NOMO-1 treated with DMSO at 0.1 percent for 48 hours (cell line): ENCODE measurements at regions not wholly inside any gene's neighbourhood (a gene's known extent, or its start where the extent isn't known, plus 50 kb on each side); places are given as distances from the start of the nearest gene placed in this dataset.
"Not testable (repeated sequence)": the region's sequence is repeated elsewhere in the genome, so short reads cannot be mapped to it uniquely, and the experiment has no call there.

ENCODE experiments used
- DNase-seq: peaks from one replicate; lab custom pipeline; 2025; ENCODE audit not compliant: unreplicated experiment; lab: John Stamatoyannopoulos, UW

GRCh38 chr2:142585785-142586184, 291.7 kb upstream of the KYNU start:
- DNase-seq, result no peak

GRCh38 chr2:142582317-142582716, 295.1 kb upstream of the KYNU start:
- no peak for DNase-seq

GRCh38 chr2:142581491-142581890, 296.0 kb upstream of the KYNU start:
- no peak for DNase-seq

- no peak for DNase-seq
Observed at GRCh38 chr2:142580691-142581090, 296.8 kb upstream of the KYNU start.

GRCh38 chr2:142575561-142575960, 301.9 kb upstream of the KYNU start:
- DNase-seq, result no peak

- DNase-seq, result no peak
Observed at GRCh38 chr2:142574388-142574787, 303.1 kb upstream of the KYNU start.

- DNase-seq, result no peak
Observed at GRCh38 chr2:142572346-142573132, 304.9 kb upstream of the KYNU start.

- DNase-seq, result no peak
Observed at GRCh38 chr2:142571934-142572333, 305.5 kb upstream of the KYNU start.

- no peak for DNase-seq
Observed at GRCh38 chr2:142562900-142563299, 314.6 kb upstream of the KYNU start.

- no peak for DNase-seq
Observed at GRCh38 chr2:142561656-142562055, 315.8 kb upstream of the KYNU start.

GRCh38 chr2:142557391-142557790, 320.1 kb upstream of the KYNU start:
- no peak for DNase-seq

- not testable (repeated sequence) for DNase-seq
Observed at GRCh38 chr2:142545999-142546398, 331.5 kb upstream of the KYNU start.

- no peak for DNase-seq
Observed at GRCh38 chr2:142545036-142545435, 332.4 kb upstream of the KYNU start.

GRCh38 chr2:142544173-142544572, 333.3 kb upstream of the KYNU start:
- DNase-seq, result no peak

GRCh38 chr2:142542431-142542910, 335.0 kb upstream of the KYNU start:
- no peak for DNase-seq

- DNase-seq, result no peak
Observed at GRCh38 chr2:142536966-142537365, 340.5 kb upstream of the KYNU start.

GRCh38 chr2:142536492-142536891, 341.0 kb upstream of the KYNU start:
- no peak for DNase-seq

GRCh38 chr2:142535311-142535710, 342.2 kb upstream of the KYNU start:
- DNase-seq, result no peak

GRCh38 chr2:142533177-142533576, 344.3 kb upstream of the KYNU start:
- peak; percentile 26 for DNase-seq

GRCh38 chr2:142531377-142531776, 346.1 kb upstream of the KYNU start:
- DNase-seq, result no peak

GRCh38 chr2:142525720-142526119, 351.7 kb upstream of the KYNU start:
- DNase-seq, result no peak

GRCh38 chr2:142521492-142521891, 356.0 kb upstream of the KYNU start:
- DNase-seq, result no peak

- no peak for DNase-seq
Observed at GRCh38 chr2:142515493-142515892, 362.0 kb upstream of the KYNU start.
